SU-DHL-6 (cell line): ENCODE measurements at regions not wholly inside any gene's neighbourhood (a gene's known extent, or its start where the extent isn't known, plus 50 kb on each side); places are given as distances from the start of the nearest gene placed in this dataset.

Experiments used
- CTCF ChIP-seq: fragments of 200-600 bp; sonication (generic); IDR thresholded peaks from one replicate; pipeline ENCODE4 v1.5.1; 2017; ENCODE audit warnings: antibody characterized with exemption, mild to moderate bottlenecking, low read length, moderate library complexity; ENCODE audit not compliant: insufficient read depth, poor library complexity, severe bottlenecking
- EZH2phosphoT487 ChIP-seq: fragments of 200-600 bp; sonication (generic), shearing (Covaris generic); conservative IDR thresholded peaks from 2 replicates; pipeline ENCODE4 v1.6.1; 2018; ENCODE audit warnings: mild to moderate bottlenecking, antibody characterized with exemption, low read length, moderate library complexity, mixed read lengths

GRCh38 chr13:22482496-22483000, 698.2 kb upstream of the SGCG start:
- no peak for TF ChIP-seq CTCF
- no peak for TF ChIP-seq EZH2phosphoT487
